SIG-M5 treated with dmso at 0.1 percent for 504 hours (cell line): ENCODE measurements at regions not wholly inside any gene's neighbourhood (a gene's known extent, or its start where the extent isn't known, plus 50 kb on each side); places are given as distances from the start of the nearest gene placed in this dataset.
"Not testable (repeated sequence)": the region's sequence is repeated elsewhere in the genome, so short reads cannot be mapped to it uniquely, and the experiment has no call there.

Experiments
- DNase-seq: peaks from one replicate; lab custom pipeline; 2025; ENCODE audit not compliant: unreplicated experiment; lab: John Stamatoyannopoulos, UW

DNA sequence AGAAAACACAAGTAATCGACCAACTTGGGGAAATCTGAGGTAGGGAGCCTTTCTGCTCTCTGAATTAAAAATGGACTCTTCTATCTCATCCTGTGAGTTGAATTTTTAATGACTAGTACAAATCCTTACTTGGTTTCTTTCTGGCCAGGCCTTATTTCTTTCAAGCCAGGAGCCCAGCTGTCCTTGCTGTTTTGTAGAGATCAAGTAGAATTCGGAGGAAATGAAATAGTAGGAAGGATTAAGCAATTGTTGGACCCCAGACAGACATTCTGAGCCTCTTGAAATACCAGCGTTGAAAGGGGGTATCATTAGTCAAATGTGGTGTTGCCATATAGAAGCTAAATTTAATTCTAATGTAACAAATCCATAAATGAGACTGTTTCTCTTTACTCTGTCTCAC is 53.7 kb upstream of the SMIM15 start:
- no peak for DNase-seq

DNA sequence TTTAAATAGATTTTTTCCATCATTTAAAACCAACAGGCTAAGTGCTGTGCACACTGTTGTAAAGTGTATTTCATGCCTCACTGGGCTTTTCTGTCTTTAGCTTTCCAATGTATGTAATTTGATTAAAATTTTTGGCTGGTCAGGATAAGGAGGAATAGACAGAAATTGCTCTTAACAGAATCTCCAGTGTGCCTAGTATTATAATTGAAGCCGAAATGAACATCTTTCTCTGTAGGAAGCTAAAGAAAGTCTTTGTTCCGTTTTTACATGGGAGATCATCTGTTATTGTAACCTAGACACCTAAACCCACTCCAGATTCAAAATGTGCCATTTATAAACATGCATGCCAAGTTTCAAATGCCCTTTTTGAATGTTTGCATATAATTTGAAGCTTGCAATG is 54.5 kb upstream of the SMIM15 start:
- no peak for DNase-seq

DNA sequence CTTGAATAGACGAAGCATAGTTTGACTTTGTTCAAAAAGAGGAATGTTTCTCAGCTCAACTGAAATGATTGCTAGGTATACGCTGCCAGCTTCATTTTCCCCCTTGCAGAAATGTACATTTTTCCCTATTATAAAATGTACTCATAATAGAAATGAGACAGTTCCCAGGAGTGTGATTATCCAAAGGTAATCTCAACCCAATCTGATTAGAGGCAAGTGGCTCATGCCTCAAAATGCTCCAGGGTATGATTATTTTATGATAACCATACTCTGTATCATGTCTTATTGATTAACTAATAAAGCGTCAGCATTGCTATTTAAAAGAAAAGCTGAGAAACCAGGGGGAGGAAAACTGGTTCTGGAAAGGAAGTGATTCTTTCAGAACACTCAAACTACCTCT is 54.9 kb upstream of the SMIM15 start:
- DNase-seq, result no peak

DNA sequence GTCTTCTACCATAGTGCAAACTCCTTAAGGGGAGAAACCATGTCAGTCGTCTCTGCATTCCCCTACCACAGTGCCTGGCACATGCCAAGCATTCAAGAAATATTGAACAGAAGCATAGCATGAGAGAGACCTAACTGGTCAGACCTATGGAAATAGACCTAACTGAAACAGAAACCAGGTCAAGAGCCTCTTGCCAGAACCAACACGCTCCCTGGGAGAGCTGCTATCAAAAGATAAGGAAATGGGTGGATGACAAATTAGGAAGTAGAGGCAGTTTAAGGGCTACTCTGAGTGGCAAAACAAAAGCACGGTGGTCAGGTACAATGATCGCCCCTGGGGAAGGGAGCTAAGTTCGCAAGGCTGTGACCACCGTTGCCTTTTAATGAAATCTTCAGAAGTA is 66.0 kb upstream of the SMIM15 start:
- no peak for DNase-seq

DNA sequence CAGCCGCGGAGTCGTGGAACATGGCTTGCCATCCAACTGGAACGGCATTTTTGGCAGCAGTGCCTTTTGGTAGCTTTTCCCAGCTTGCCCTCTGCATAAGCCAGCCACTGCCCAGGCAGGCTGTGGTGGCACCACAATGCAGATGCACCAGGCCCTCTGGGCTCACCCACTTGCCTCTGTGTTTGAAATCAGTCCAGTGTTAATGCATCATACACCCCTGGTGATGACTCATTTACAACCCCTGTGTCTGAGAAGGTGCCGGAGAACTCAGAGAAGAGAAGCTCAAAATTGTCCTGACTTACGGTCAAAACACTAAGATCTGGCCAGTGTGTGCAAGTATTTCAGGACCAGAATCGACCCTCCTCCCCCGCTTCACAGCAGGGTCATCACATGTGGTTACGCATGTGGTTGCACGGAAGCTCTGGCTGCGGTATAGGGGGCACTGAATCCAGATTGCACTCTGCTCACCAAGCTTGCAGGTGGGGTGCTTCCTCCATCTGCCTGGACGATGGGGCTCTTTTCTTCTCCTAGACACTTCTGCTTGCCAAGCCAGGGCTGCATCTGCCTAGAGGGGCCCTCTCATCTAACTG is 66.5 kb upstream of the SMIM15 start:
- no peak for DNase-seq

DNA sequence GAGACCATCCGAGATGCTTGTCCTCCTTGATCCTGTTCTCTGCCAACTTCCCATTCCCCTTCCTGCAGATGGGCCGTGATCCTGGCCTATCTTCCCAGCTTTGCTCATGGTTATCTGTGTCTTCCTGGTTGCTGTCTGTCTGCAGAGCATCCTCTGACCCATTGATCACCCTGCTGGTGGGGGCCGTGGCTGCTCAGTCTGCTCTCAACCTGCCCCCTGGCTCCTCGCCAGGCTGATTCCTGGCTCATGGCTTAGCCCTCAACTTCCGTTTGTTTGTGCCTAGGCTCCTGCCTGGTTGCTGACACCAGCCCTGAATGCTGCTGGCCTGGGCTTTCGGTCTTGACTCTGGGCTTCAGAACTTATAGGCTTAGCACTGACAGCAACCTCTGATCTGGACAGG is 67.1 kb upstream of the SMIM15 start:
- DNase-seq, result no peak

DNA sequence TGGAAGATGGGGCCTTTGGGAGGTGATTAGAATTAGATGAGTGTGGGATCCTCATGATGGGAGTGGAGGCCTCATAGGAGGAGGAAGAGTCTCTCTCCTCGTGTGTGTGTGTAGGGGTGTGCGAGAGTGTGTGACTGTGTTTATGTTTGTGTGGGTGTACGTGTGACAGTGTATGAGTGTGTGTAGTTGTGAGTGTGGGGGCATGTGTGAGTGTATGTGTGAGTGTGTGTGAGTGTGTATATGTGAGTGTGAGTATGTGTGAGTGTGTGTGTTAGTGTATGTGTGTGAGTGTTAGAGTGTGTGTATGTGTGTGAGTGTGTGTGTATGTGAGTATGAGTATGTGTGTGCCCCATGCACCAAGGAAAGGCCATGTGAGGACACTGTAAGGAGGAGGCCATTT is 68.2 kb upstream of the SMIM15 start:
- DNase-seq, result no peak

DNA sequence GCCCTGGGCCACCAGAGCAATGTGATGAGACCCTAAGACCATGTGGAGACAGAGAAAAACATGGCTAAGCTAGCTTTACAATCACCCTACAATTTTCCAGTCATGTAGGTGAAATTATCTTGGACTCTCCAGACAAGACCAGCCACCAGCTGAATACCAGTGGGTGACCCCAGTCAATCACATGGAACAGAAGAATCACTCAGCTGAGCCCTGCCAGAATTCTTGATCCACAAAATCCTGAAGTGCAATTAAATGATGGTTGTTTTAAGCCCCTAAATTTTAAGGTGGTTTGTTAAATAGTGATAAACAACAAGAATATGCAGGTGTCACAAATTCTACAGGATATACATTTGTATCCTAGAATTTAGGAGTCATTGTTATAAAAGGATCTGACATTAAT is 69.5 kb upstream of the SMIM15 start:
- no peak for DNase-seq

DNA sequence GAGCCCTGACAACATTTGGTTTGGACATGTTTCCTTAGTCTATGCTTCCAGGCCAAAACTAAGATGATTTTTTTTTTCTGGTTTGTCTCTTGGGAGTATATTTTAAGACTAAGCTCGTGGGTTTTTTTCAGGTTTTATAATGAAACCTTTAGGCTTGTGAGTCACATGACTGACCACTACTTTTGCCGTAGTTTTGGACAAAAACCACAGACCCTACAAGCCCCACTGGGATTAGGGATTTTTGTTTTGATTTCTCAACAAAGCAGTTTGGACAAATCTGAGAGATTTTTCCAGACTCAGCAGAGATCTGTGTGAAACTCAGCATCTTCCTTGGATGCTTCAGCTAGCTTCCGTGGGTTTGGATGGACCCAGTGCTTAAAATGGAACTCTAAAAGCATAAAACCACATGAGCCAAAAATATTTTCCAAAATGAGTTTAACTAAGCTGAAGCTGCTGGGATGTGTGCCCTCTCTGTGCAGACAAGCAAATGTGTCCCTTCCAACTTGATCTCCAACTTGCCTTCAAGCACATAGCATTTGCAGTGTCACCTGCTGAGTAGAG is 70.3 kb upstream of the SMIM15 start:
- DNase-seq, result no peak

DNA sequence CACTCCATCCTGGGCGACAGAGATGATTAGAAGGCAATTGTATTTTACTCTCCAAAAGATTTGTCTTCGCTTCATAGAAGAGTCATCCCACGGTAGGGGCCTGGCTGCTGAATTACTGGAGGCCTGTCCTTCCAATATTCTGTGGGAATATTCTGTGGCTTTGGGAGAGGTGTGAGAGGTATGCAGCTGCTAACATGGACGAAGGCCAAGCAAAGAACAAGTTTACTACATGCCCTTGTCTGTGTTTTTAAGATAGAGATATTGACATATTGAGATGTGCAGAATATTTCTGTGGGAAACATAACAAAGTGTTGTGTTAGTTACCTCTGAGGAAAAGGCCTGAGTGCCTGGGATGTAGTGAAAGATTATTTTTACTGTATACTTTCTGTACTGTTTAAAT is 71.8 kb upstream of the SMIM15 start:
- no peak for DNase-seq

DNA sequence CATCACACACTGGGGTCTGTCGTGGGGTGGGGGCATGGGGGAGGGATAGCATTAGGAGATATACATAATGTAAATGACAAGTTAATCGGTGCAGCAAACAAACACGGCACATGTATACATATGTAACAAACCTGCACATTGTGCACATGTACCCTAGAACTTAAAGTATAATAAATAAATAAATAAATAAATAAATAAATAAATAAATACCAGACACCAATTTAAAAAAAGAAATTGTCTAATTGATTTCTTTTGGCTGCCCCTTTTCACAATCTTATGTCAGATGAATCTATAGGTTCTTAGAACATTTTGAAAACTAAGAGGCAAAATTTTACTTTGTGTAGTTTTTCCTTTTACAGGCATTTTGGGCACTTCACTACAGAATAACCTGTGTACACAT is 74.4 kb upstream of the SMIM15 start:
- not testable (repeated sequence) for DNase-seq

DNA sequence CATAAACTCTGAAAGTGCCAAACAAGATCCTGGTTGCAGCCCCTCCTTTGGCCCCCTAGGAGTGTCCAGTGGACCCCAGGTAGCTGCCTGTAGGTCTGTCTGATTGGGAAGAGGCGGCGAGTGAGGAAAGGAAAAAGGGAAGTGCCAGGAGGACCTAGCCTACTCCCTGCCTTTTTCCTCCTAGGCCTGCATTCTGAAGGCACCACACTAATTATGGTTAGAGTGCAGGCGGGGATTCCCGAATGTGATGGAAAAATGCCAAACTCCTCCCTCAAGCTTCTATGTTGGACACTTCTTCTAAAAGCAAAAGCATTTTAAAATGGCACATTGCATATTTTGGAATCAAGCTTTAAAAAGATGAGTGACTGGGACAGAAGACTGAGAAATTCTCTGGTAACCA is 83.2 kb upstream of the SMIM15 start:
- no peak for DNase-seq

DNA sequence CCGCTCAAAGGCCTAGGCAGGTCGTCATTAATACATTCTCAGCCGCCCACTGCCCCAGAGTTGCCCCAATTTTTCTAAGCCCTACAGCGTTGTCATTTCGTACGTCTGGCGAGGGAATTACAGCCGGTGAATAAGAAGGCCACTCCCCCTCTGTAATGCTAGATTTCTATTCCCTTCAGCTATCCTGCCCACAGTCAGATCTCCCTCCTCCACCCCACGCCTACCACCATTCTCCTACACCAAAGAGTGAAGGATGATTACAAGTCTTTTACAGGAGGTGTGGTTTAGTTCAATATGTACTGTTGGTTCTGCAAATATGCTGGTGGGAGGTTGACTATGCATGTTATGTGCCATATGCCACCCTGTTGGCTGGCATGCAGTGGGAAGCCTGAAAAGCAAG is 83.7 kb upstream of the SMIM15 start:
- no peak for DNase-seq

DNA sequence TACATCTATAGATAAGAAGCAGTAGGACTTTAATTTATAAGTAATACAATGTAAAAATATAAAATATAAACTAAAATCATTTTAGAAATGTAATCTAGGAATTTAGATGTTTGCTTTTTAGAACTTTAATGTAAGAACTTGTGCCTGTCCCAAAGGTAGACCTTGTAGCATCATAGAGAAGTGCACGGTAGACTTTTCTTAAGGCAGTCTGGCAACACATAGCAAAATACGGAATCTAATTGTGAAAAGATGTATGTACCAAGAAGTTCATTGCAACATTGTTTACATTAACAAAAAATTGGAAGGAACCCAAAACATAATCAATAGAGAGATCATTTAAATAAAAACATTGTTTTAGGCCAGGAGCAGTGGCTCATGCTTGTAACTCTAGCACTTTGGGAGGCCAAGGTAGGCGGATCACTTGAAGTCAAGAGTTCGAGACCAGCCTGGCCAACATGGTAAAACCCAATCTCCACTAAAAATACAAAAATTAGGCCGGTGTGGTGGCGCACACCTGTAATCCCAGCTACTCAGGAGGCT is 84.6 kb upstream of the SMIM15 start:
- DNase-seq, result no peak

DNA sequence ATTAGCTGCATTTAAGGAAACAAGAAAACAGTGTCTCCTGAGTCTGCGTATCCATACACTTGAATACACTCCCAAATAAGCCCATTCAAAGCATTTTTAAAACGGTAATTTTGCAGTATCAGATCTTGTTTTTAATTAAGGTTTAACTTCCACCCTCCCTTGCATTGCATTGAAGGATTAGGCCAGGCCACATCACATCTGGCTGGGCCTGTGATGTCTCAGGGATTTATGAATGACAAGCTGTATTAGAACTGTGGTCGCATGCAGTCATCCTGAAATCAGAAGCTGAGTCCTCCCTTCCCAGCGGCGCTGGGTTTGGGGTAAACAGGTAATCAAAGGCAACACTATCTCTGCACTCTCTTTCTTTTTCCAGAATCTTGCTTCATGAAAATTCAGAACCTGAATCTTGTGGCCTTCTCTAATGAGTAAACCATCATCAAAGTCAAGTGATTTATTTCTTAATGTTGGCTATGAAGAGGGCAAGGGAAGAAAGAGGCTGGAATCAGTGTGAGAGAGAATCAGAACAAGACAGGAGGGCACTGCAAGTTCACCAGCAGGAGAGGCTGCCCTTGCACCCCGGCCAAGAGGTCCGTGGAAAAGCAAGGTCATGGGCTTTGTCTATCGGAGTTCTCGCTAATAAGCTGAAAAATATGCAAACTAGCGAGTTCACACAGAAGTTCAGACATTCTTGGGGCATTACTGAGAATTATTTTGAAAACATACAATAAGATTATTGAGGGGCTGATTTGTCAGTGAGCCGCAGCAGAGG is 80.0 kb upstream of the ZSWIM6 start:
- no peak for DNase-seq

DNA sequence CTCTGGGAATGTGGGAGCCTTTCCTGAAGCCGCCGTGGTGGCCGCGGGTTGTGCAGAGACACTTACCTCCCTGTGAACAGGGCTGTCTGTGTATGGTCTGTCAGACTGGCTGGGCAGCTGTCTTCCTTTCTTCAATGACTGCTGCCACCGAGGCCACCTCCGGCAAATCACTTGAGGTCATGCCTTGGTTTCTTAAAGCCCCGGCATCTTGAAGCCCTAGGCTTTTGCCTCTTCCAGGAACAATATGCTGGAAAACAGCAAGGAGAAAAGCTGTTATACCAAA is 79.5 kb upstream of the ZSWIM6 start:
- DNase-seq, result no peak

DNA sequence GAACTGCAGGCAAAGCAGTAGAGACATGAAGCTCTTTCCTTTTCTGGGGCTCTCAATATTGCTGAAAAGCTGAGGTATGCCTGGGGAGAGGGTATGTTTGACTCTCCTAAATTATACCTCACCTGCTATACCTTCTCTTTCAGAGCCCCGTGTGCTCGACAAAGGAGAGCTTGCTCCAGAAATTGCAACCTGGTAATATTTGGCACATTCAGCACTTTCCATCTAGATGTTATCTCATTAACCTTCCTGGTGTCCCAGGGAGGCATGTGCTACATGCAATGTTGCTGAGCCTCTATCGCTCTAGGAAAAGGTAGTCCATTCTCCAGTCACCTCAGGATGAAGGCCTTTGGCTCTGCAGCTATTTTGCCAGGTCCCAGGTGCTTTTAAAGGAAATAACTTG is 78.5 kb upstream of the ZSWIM6 start:
- no peak for DNase-seq

DNA sequence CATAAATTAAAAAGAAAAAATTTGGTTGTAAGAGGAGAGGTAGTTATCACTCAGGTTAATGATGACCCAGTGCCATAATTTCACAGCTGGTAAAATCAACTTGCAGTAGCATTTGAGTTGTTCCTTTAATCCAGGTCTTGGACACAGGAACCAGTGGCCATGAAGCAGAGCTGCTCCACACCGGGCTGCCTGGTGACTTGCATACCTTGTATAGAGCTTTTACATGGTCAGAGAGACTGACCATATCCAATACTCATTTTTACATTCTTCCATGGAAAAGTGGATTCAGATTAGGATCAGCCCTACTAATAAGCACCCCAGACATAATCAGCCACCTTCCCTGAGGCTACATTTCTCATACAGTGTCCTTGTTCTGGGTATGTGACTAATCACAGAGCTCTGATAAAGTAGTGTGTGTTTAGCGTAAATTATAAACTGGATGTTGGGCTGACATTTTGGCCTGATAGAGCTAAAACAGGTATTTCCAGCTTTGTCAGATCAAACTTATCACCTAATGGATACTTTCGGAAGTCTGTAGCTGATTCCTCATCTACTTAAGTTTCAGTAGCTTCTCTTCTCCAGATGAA is 77.0 kb upstream of the ZSWIM6 start:
- DNase-seq, result no peak

DNA sequence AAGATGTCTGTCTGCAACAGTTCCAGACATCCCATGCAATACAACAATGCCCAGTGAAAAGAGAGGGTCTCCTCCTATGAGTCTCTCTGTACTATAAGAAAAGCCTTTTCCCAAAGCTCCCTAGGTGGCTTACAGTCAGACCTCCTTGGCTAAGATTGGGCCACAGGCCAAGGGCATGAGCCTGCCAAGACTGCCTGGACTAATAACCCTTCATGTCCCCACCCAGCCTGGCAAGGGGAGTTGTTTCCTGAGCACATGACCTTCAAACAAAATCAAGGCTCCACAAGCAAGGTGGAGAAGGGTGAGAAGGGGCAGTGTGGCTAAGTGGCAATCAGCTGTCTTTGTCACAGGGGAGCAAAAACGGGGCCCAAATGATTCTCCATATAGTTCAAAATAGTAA is 75.6 kb upstream of the ZSWIM6 start:
- DNase-seq, result no peak

DNA sequence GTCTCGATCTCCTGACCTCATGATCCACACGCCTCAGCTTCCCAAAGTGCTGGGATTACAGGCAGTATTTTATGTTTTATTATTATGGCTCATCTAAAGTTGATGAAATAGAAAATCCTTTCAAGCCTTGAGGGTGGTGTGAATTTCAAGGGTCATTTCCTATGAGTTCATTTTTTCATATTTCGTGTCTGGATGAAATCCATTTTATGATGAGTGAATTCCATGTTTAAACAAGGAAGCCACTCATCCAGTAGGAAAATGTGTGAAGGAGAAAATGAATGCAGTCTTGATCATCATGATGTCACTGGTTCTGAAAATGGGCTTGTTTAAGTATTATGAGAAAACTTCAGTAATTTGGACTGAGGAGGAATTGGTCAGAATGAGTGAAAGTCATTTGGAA is 74.6 kb upstream of the ZSWIM6 start:
- DNase-seq, result no peak

DNA sequence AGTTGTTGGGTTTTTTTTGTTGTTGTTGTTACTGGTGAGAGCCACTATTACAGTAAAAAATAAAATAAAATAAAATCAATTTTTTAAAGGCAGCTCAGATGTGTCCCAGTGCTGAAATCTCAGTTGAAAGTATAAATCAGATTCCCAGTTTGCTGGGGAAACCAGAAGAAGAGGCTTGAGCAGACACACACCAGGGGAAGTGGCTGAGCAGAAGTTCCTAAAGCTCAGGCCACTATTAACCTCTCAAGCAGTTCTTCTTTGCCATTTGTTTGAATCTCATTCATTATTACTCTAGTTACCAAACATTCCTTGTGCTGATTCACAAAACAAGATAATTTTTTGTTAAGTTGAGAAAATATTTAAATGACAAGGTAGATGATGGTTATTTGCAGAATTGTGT is 70.9 kb upstream of the ZSWIM6 start:
- DNase-seq, result no peak

DNA sequence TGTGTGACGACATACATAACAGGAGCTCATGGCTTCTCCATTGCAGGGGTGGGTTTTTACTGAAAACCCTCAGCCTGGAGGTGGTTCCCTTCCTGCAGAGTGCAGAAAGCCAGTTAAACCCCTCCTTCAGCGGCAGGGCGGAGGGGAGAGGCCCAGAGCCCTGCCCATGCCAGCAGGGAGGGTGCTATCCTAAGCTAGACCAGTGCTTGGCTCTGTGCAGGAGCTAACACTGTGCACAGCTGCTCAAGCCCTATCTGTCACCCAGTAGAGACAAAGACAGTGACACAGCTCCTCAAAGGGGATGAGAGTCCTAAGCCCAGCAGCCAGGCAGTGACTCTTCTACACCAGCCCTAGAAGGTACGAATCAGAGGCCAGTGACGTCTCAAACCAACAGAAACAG is 70.0 kb upstream of the ZSWIM6 start:
- DNase-seq, result peak; percentile 30
